BE2C (cell line): ENCODE measurements at regions not wholly inside any gene's neighbourhood (a gene's known extent, or its start where the extent isn't known, plus 50 kb on each side); places are given as distances from the start of the nearest gene placed in this dataset.

Experiments
- DNase-seq: peaks from one replicate; pipeline ENCODE4 v3.0.0-alpha.2; 2020
- H3K27me3 ChIP-seq: fragments of 250-450 bp; sonication (Bioruptor Pico); 2 replicates; pipeline ENCODE4 v1.5.1; 2020; ENCODE audit warnings: mild to moderate bottlenecking
- H3K36me3 ChIP-seq: fragments of 250-450 bp; sonication (Bioruptor Pico); 2 replicates; pipeline ENCODE4 v1.5.1; 2020; ENCODE audit warnings: mild to moderate bottlenecking
- H3K4me1 ChIP-seq: fragments of 250-450 bp; sonication (Bioruptor Pico); 2 replicates; pipeline ENCODE4 v1.5.1; 2020
- H3K4me3 ChIP-seq: 2 replicates; pipeline ENCODE4 v1.5.1; 2011; ENCODE audit warnings: low read depth, low read length
- H3K9me3 ChIP-seq: fragments of 250-450 bp; sonication (Bioruptor Pico); 2 replicates; pipeline ENCODE4 v1.5.1; 2020
- TF ChIP-seq, protein P1 (sequence below): IDR thresholded peaks from 2 replicates; pipeline ENCODE4 v1.5.1; 2012; ENCODE audit warnings: mild to moderate bottlenecking, low read depth, low read length

DNA sequence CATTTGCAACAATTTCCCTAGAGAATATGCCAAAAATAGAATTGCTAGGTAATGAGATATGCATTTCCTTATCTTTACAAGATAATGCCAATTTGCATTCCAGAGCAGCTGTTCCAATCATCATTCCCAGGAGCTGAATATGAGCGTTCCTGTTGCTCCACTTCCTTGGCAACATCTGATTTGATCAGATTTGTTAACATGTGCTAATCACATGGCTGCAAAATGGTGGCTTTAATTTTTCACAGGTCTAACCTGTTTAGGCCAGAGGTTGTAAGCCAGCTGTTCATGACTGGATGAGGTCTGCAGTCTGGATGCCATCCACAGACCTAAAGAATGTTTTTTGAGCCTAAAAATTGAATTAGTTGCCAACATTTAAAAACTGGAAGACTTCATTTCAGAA is 220.7 kb upstream of the IL12B start:
- no peak for DNase-seq
- peaks cover 3% of the 10 kb centered on the region; the same call in 1 of the 2 replicates for H3K4me1 ChIP-seq
- H3K9me3 ChIP-seq, result no peaks in the 10 kb centered on the region; the same call in 1 of the 2 replicates
- TF ChIP-seq, protein P1, sequence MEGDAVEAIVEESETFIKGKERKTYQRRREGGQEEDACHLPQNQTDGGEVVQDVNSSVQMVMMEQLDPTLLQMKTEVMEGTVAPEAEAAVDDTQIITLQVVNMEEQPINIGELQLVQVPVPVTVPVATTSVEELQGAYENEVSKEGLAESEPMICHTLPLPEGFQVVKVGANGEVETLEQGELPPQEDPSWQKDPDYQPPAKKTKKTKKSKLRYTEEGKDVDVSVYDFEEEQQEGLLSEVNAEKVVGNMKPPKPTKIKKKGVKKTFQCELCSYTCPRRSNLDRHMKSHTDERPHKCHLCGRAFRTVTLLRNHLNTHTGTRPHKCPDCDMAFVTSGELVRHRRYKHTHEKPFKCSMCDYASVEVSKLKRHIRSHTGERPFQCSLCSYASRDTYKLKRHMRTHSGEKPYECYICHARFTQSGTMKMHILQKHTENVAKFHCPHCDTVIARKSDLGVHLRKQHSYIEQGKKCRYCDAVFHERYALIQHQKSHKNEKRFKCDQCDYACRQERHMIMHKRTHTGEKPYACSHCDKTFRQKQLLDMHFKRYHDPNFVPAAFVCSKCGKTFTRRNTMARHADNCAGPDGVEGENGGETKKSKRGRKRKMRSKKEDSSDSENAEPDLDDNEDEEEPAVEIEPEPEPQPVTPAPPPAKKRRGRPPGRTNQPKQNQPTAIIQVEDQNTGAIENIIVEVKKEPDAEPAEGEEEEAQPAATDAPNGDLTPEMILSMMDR, result no peak
- H3K4me3 ChIP-seq, result no peak overlapping the region
- peaks cover 41% of the 10 kb centered on the region for H3K27me3 ChIP-seq
- no peaks in the 10 kb centered on the region for H3K36me3 ChIP-seq

DNA sequence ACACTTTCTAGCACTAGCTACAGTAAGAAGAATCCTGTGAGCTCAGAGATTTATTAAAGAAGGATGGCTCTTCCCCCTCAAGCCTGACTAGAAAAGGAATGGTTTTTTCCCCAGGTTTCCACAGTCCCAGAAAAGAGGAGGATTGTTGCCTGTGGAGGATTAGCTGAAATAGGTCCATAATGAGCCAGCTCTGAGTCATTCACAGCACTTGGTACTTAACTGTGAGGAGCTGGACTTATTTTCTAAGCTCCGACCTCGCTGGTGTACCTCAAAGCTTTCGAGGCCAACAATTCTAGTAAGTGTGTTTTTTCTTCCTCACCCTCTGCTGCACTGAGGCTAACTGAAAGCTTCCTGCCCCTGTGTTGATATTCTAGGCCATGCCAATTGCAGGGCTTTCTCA is 222.5 kb upstream of the IL12B start:
- no peak overlapping the region for H3K4me3 ChIP-seq
- no peaks in the 10 kb centered on the region; the same call in 1 of the 2 replicates for H3K9me3 ChIP-seq
- DNase-seq, result no peak
- H3K4me1 ChIP-seq, result peaks cover 3% of the 10 kb centered on the region; the same call in 1 of the 2 replicates
- peaks cover 50% of the 10 kb centered on the region for H3K27me3 ChIP-seq
- TF ChIP-seq, protein P1, result no peak
- no peaks in the 10 kb centered on the region for H3K36me3 ChIP-seq

DNA sequence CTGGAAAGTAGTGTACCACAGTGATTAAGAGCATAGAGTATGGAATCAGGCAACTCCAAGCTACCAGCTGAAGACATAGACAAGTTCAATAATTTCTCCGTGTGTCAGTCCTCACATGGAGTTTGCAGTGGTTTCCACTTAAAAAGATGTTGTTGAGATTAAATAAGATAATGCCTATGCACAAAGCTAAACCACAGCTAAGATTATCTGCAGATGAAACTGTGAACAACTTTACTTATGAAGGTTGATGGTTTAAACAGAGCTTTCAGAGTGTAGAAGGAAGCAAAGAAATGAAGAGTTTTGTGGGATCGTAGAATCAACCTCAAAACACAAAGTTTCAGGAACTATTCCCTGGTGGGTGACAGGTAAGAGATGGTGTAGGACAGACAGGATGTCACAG is 223.5 kb upstream of the IL12B start:
- Histone ChIP-seq H3K9me3 (no peaks in the 10 kb centered on the region; the same call in 1 of the 2 replicates), H3K4me3 (no peak overlapping the region), H3K27me3 (peaks cover 59% of the 10 kb centered on the region), H3K36me3 (no peaks in the 10 kb centered on the region), H3K4me1 (no peaks in the 10 kb centered on the region)
- no peak for DNase-seq
- TF ChIP-seq, protein P1, result no peak

DNA sequence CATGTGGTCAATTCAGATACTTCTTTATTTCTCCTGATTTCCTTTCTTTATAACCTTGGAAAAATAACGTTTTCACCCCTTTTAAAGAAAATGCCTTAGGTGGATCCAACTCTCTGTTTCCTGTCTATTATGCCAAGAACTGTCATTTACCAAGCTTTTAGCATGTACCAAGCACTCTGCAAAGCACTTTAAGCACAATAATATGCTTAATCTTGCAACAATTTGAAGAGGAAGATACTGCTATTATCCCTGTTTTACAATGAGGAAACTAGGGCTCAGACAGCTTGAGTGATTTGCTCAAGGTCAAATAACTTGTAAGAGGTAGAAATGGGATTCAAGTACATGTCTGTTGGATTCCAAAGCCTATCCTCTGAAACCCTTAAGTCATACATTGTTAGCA is 224.8 kb upstream of the IL12B start:
- Histone ChIP-seq H3K9me3 (no peaks in the 10 kb centered on the region; the same call in 1 of the 2 replicates), H3K27me3 (peaks cover 55% of the 10 kb centered on the region), H3K36me3 (no peaks in the 10 kb centered on the region), H3K4me3 (no peak overlapping the region), H3K4me1 (no peaks in the 10 kb centered on the region)
- TF ChIP-seq, protein P1, result no peak
- no peak for DNase-seq

DNA sequence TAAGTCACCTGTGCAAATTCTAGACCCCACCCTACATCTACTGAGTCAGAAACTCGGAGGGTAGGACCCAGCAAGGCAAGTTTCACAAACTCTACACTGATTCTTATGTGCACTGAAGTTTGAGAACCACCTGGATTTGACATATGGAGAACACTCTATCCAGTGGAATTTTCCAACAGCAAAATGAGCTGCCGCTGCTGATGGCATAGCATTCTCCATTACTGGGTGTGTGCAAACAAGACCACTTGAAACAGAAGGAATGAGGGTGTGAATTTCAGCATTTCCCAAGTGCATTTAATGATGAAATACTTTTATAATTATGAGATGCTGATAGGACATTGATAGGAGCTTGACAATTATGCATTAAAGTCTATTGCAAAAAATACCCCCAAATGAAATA is 229.1 kb upstream of the IL12B start:
- H3K36me3 ChIP-seq, result no peaks in the 10 kb centered on the region
- TF ChIP-seq, protein P1, result no peak
- H3K4me3 ChIP-seq, result no peak overlapping the region
- DNase-seq, result no peak
- H3K9me3 ChIP-seq, result no peaks in the 10 kb centered on the region
- H3K27me3 ChIP-seq, result peaks cover 64% of the 10 kb centered on the region
- no peaks in the 10 kb centered on the region for H3K4me1 ChIP-seq

DNA sequence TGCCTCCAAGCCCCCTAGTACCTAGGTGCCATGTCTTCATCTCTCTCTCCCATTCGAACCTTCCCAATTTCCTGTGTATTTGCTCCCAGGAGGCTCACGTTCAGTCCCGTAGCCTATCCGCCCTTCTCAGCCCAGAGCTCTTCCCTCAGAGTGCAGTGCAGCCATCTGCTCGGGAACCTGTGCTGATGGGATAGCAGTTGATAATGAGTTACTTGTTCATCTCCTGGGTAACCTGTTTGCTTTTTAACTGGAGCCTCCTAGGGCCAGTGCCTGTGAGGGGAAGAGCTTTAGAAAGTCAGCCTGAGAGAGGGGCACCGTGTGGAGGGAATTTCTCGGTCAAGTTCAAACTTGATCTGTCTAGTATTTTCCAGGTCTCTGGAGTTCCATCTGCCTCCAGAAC is 229.8 kb upstream of the IL12B start:
- H3K36me3 ChIP-seq, result no peaks in the 10 kb centered on the region
- no peak for DNase-seq
- no peaks in the 10 kb centered on the region for H3K4me1 ChIP-seq
- no peak overlapping the region for H3K4me3 ChIP-seq
- TF ChIP-seq, protein P1, result no peak
- no peaks in the 10 kb centered on the region for H3K9me3 ChIP-seq
- H3K27me3 ChIP-seq, result peaks cover 64% of the 10 kb centered on the region
